ENCODE measurements at regions not wholly inside any gene's neighbourhood (a gene's known extent, or its start where the extent isn't known, plus 50 kb on each side); places are given as distances from the start of the nearest gene placed in this dataset.

DNA sequence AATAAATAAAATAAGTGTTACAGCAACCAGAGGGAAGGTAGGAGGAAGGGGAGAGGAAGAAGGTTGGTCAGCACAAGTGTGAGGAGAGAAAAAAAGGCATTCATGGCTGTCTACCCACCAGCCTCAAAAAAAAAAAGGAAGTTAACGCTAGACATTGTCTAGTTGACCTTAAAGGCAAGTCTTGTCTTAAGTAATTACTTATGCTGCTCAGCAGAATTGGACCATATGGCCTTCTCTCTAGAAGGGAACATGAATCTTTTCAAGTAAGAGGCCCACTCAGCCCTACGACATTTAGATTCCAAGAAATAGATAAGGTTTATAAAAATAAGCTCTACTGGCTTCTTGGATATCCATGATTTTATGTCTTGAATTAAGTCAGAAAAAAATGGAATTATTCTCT is 172.7 kb downstream of the ETNK1 start:
- H3K27me3 ChIP-seq, result no peaks in the 10 kb centered on the region
- no peaks in the 10 kb centered on the region for H3K4me1 ChIP-seq
- H3K27ac ChIP-seq, result no peak overlapping the region
- intact Hi-C loops (cut with DNase I; ENCODE audit: low total_unique reads), result no loop called here
- no peak for TF ChIP-seq POLR2A (IDR thresholded peaks at IDR 0.05)
- TF ChIP-seq, protein P1, sequence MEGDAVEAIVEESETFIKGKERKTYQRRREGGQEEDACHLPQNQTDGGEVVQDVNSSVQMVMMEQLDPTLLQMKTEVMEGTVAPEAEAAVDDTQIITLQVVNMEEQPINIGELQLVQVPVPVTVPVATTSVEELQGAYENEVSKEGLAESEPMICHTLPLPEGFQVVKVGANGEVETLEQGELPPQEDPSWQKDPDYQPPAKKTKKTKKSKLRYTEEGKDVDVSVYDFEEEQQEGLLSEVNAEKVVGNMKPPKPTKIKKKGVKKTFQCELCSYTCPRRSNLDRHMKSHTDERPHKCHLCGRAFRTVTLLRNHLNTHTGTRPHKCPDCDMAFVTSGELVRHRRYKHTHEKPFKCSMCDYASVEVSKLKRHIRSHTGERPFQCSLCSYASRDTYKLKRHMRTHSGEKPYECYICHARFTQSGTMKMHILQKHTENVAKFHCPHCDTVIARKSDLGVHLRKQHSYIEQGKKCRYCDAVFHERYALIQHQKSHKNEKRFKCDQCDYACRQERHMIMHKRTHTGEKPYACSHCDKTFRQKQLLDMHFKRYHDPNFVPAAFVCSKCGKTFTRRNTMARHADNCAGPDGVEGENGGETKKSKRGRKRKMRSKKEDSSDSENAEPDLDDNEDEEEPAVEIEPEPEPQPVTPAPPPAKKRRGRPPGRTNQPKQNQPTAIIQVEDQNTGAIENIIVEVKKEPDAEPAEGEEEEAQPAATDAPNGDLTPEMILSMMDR (IDR thresholded peaks at IDR 0.05), result no peak
- H3K9me3 ChIP-seq, result no peaks in the 10 kb centered on the region
- H3K36me3 ChIP-seq (ENCODE audit: low read depth, missing control alignments), result no peaks in the 10 kb centered on the region
- no peak for DNase-seq
- 30 to 44% methylated on average over 2 of the region's 2 CpGs for WGBS, 2 donors
- no peak overlapping the region for H3K4me3 ChIP-seq

DNA sequence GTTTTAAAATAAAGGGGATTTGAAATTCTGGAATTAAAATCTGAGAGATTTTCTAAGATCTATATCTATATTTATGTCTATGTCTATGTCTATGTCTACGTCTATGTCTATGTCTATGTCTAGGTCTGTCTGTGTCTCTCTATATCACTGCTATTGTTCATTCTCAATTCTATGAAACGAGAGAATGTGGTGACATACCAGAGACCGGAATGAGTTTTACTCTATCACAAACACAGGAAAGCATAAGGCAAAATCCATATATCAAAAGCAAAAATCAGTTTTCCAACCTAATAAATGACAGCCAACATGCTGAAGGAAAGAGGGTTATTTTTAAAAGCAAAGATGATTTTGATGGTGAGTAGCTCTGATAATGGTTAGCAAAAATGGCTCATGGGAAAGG is 173.1 kb downstream of the ETNK1 start:
- WGBS, 2 donors, result 87 to 90% methylated on average over 3 of the region's 3 CpGs
- H3K4me3 ChIP-seq, result no peak overlapping the region
- DNase-seq, result no peak
- no peaks in the 10 kb centered on the region for H3K4me1 ChIP-seq
- H3K9me3 ChIP-seq, result no peaks in the 10 kb centered on the region
- no peaks in the 10 kb centered on the region for H3K36me3 ChIP-seq (ENCODE audit: low read depth, missing control alignments)
- H3K27me3 ChIP-seq, result no peaks in the 10 kb centered on the region
- TF ChIP-seq, protein P1 (IDR thresholded peaks at IDR 0.05), result no peak
- no peak for TF ChIP-seq POLR2A (IDR thresholded peaks at IDR 0.05)
- no peak overlapping the region for H3K27ac ChIP-seq
- intact Hi-C loops (cut with DNase I; ENCODE audit: low total_unique reads), result no loop called here

DNA sequence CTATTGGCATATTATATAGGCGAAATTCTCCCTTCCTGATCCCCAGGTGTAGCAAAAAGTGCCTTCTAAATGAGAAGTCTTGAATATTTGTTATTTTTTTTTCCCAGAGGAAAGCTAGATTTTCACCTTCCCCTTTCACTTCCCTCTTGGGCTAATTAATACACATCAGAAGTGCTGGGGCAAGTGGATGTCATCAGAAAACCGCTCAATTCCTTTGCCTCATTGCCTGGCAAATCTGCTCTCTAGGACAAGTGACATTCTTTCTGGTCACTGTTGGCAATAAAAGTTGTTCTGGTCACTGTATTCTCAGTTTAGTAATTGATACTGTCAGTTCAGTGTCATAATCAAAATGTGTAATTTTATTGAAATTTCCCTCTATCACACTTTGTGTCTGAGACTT is 174.5 kb downstream of the ETNK1 start:
- H3K9me3 ChIP-seq, result no peaks in the 10 kb centered on the region
- H3K4me1 ChIP-seq, result no peaks in the 10 kb centered on the region
- 82 to 88% methylated on average over 2 of the region's 2 CpGs for WGBS, 2 donors
- intact Hi-C loops (cut with DNase I; ENCODE audit: low total_unique reads), result no loop called here
- no peaks in the 10 kb centered on the region for H3K27me3 ChIP-seq
- no peak overlapping the region for H3K4me3 ChIP-seq
- TF ChIP-seq POLR2A (IDR thresholded peaks at IDR 0.05), result no peak
- TF ChIP-seq, protein P1 (IDR thresholded peaks at IDR 0.05), result no peak
- H3K36me3 ChIP-seq (ENCODE audit: low read depth, missing control alignments), result no peaks in the 10 kb centered on the region
- H3K27ac ChIP-seq, result no peak overlapping the region
- no peak for DNase-seq

DNA sequence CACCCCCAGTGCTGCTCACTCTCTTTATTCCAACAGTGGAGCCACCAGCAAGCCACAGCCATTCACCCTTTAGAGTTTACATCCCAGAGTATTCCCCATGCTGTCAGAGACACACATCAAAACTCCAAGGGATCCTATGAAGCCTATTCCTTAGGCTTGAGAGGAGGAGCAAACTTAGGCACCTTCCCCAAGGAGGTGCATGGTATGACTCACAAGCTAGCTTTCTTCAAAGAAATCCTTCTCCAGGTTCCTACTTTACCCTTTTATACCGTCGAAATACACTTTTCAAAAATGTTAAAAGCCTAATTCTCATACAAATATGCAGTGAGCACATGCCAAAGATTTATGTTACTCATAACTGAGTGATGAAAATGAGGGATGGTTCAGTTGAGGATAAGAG is 175.4 kb downstream of the ETNK1 start:
- intact Hi-C loops (cut with DNase I; ENCODE audit: low total_unique reads), result no loop called here
- Histone ChIP-seq H3K36me3 (ENCODE audit: low read depth, missing control alignments) (no peaks in the 10 kb centered on the region), H3K4me1 (no peaks in the 10 kb centered on the region), H3K27me3 (no peaks in the 10 kb centered on the region), H3K9me3 (no peaks in the 10 kb centered on the region), H3K27ac (no peak overlapping the region), H3K4me3 (no peak overlapping the region)
- WGBS, 2 donors, result 79 to 88% methylated on average over 2 of the region's 2 CpGs
- DNase-seq, result no peak
- no peak for TF ChIP-seq POLR2A (IDR thresholded peaks at IDR 0.05)
- TF ChIP-seq, protein P1 (IDR thresholded peaks at IDR 0.05), result no peak

DNA sequence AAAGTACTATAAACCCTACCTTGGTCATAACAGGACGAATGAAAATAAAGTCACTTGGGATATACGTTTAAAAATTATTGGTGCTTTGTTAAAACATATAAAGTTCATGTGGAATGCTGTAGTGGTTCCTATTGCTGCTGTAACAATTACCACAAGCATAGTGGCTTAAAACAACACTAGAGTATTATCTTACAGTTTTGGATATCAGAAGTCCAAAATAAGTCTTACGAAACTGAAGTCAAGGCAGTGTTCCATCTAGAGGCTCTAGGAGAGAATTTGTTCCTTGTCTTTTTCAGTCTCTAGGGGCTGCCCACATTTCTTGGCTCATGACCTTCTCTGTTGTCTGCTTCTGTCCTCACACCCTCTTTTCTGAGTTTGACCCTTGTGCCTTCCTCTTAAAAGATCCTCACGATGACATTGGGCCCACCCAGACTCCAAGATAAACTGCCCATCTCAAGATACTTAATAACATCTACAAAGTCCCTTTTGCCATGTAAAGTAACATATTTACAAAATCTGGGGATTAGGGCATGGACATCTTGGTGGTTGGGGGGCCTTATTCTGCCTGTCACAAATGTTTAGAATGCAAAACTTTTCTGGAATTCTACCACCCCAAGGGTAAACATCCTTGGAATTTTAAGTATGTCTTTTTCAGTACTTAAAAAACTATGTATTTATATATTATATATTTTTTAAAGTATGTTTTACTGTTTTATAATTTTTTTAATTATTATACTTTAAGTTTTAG is 178.1 kb downstream of the ETNK1 start:
- Histone ChIP-seq H3K27ac (no peak overlapping the region), H3K27me3 (no peaks in the 10 kb centered on the region), H3K4me3 (no peak overlapping the region), H3K36me3 (ENCODE audit: low read depth, missing control alignments) (no peaks in the 10 kb centered on the region), H3K9me3 (no peaks in the 10 kb centered on the region), H3K4me1 (no peaks in the 10 kb centered on the region)
- intact Hi-C loops (cut with DNase I; ENCODE audit: low total_unique reads), result no loop called here
- no peak for TF ChIP-seq POLR2A (IDR thresholded peaks at IDR 0.05)
- TF ChIP-seq, protein P1 (IDR thresholded peaks at IDR 0.05), result no peak
- no peak for DNase-seq
- WGBS, 2 donors, result 81 to 82% methylated on average over 4 of the region's 4 CpGs

Data from testis (tissue), 2 donors.